H9 (cell line): ENCODE measurements at regions not wholly inside any gene's neighbourhood (a gene's known extent, or its start where the extent isn't known, plus 50 kb on each side); places are given as distances from the start of the nearest gene placed in this dataset.

ENCODE experiments used
- DNase-seq: peaks from one replicate; pipeline ENCODE4 v3.0.0-alpha.2; 2017
- H2AFZ ChIP-seq: one replicate; pipeline ENCODE4 v1.6.1; 2013; ENCODE audit warnings: mild to moderate bottlenecking, low read length, control low read depth, moderate library complexity
- H2AK5ac ChIP-seq: 2 replicates; pipeline ENCODE4 v1.6.1; 2013; ENCODE audit warnings: low read length, control low read depth, mixed read lengths; ENCODE audit not compliant: insufficient read length
- H2BK120ac ChIP-seq: one replicate; pipeline ENCODE4 v1.6.1; 2013; ENCODE audit warnings: low read depth, mild to moderate bottlenecking, low read length, control low read depth, inconsistent platforms; ENCODE audit not compliant: poor library complexity, severe bottlenecking
- H2BK12ac ChIP-seq: 2 replicates; pipeline ENCODE4 v1.6.1; 2013; ENCODE audit warnings: low read length, control low read depth, mixed read lengths, low read depth; ENCODE audit not compliant: insufficient read length
- H2BK15ac ChIP-seq: 2 replicates; pipeline ENCODE4 v1.6.1; 2013; ENCODE audit warnings: low read depth, low read length, control low read depth
- H2BK20ac ChIP-seq: one replicate; pipeline ENCODE4 v1.6.1; 2013; ENCODE audit warnings: low read depth, mild to moderate bottlenecking, low read length, control low read depth, inconsistent platforms; ENCODE audit not compliant: poor library complexity, severe bottlenecking
- H2BK5ac ChIP-seq: 2 replicates; pipeline ENCODE4 v1.6.1; 2013; ENCODE audit warnings: low read length, control low read depth, mixed read lengths; ENCODE audit not compliant: insufficient read length
- H3K14ac ChIP-seq: 2 replicates; pipeline ENCODE4 v1.6.1; 2013; ENCODE audit warnings: low read length, control low read depth; ENCODE audit not compliant: insufficient read depth
- H3K18ac ChIP-seq: 2 replicates; pipeline ENCODE4 v1.6.1; 2013; ENCODE audit warnings: low read depth, mild to moderate bottlenecking, mixed read lengths, low read length, control low read depth; ENCODE audit not compliant: insufficient read length
- H3K23ac ChIP-seq: 2 replicates; pipeline ENCODE4 v1.6.1; 2013; ENCODE audit warnings: low read length, control low read depth, mixed read lengths, low read depth; ENCODE audit not compliant: insufficient read length
- H3K23me2 ChIP-seq: 2 replicates; pipeline ENCODE4 v1.6.1; 2013; ENCODE audit warnings: low read depth, mild to moderate bottlenecking, mixed read lengths, low read length, control low read depth; ENCODE audit not compliant: insufficient read length, poor library complexity, severe bottlenecking
- H3K27ac ChIP-seq: 2 replicates; pipeline ENCODE4 v1.5.1; 2013; ENCODE audit warnings: low read length, control low read depth, mixed read lengths, low read depth; ENCODE audit not compliant: insufficient read length
- H3K27me3 ChIP-seq: 2 replicates; pipeline ENCODE4 v1.6.1; 2013; ENCODE audit warnings: low read length, control low read depth, inconsistent platforms; ENCODE audit not compliant: insufficient read depth
- H3K4ac ChIP-seq: 2 replicates; pipeline ENCODE4 v1.6.1; 2013; ENCODE audit warnings: low read depth, mild to moderate bottlenecking, control low read depth, inconsistent platforms, low read length, moderate library complexity
- H3K4me1 ChIP-seq: 2 replicates; pipeline ENCODE4 v1.6.1; 2013; ENCODE audit warnings: low read length, control low read depth, inconsistent platforms; ENCODE audit not compliant: insufficient read depth
- H3K4me2 ChIP-seq: 2 replicates; pipeline ENCODE4 v1.6.1; 2013; ENCODE audit warnings: low read length, control low read depth, mixed read lengths; ENCODE audit not compliant: insufficient read length, insufficient read depth
- H3K56ac ChIP-seq: 2 replicates; pipeline ENCODE4 v1.6.1; 2013; ENCODE audit warnings: low read depth, mild to moderate bottlenecking, mixed read lengths, low read length, control low read depth; ENCODE audit not compliant: insufficient read length
- H3K79me1 ChIP-seq: 2 replicates; pipeline ENCODE4 v1.6.1; 2013; ENCODE audit warnings: low read depth, mild to moderate bottlenecking, moderate library complexity, low read length, control low read depth, inconsistent platforms; ENCODE audit not compliant: insufficient read depth, poor library complexity, severe bottlenecking
- H3K79me2 ChIP-seq: 2 replicates; pipeline ENCODE4 v1.6.1; 2013; ENCODE audit warnings: low read length, control low read depth, inconsistent platforms; ENCODE audit not compliant: insufficient read depth
- H3K9ac ChIP-seq: 2 replicates; pipeline ENCODE4 v1.6.1; 2013; ENCODE audit warnings: low read length, control low read depth, mixed read lengths; ENCODE audit not compliant: insufficient read length; ENCODE audit errors: extremely low read depth
- H3K9me3 ChIP-seq: one replicate; pipeline ENCODE4 v1.6.1; 2013; ENCODE audit warnings: low read depth, low read length, inconsistent platforms; ENCODE audit not compliant: control insufficient read depth
- H3T11ph ChIP-seq: one replicate; pipeline ENCODE4 v1.6.1; 2013; ENCODE audit warnings: mild to moderate bottlenecking, low read length, control low read depth, inconsistent platforms
- H4K20me1 ChIP-seq: one replicate; pipeline ENCODE4 v1.6.1; 2013; ENCODE audit not compliant: control insufficient read depth, insufficient read length, insufficient read depth
- H4K5ac ChIP-seq: 2 replicates; pipeline ENCODE4 v1.6.1; 2013; ENCODE audit warnings: low read depth, mild to moderate bottlenecking, mixed read lengths, low read length, control low read depth; ENCODE audit not compliant: insufficient read length
- H4K8ac ChIP-seq: replicated peaks from 2 replicates; pipeline ENCODE4 v1.6.1; 2013; ENCODE audit warnings: low read length, control low read depth, mixed read lengths, low read depth; ENCODE audit not compliant: insufficient read length
- H4K91ac ChIP-seq: 2 replicates; pipeline ENCODE4 v1.6.1; 2013; ENCODE audit warnings: low read depth, mild to moderate bottlenecking, moderate library complexity, mixed read lengths, low read length, control low read depth; ENCODE audit not compliant: insufficient read length
- H3K27ac Mint-ChIP-seq, 3 experiments: 2 replicates in 2 of 3; 3 replicates in 1 of 3; pipeline ENCODE4 v1.8.0; 2020 to 2021; ENCODE audit warnings: mixed read lengths in 3 of 3, mild to moderate bottlenecking in 1 of 3, moderate library complexity in 1 of 3
- H3K27me3 Mint-ChIP-seq: 2 replicates; pipeline ENCODE4 v1.8.0; 2021; ENCODE audit warnings: low read depth, mild to moderate bottlenecking, moderate library complexity, mixed read lengths
- H3K36me3 Mint-ChIP-seq, 3 experiments: 2 replicates in 2 of 3; 3 replicates in 1 of 3; pipeline ENCODE4 v1.8.0; 2020 to 2021; ENCODE audit warnings: low read depth in 3 of 3, mixed read lengths in 3 of 3; ENCODE audit not compliant: insufficient read depth in 1 of 3
- H3K4me1 Mint-ChIP-seq, 2 experiments: 2 replicates each; pipeline ENCODE4 v1.8.0; 2020; ENCODE audit warnings: mixed read lengths in 2 of 2
- H3K4me3 Mint-ChIP-seq, 2 experiments: 2 replicates in 1 of 2; 3 replicates in 1 of 2; pipeline ENCODE4 v1.8.0; 2020 to 2021; ENCODE audit warnings: mild to moderate bottlenecking in 2 of 2, mixed read lengths in 2 of 2, moderate library complexity in 1 of 2
- H3K9me3 Mint-ChIP-seq, 2 experiments: 2 replicates in 1 of 2; 3 replicates in 1 of 2; pipeline ENCODE4 v1.8.0; 2020; ENCODE audit warnings: mild to moderate bottlenecking in 2 of 2, mixed read lengths in 2 of 2, moderate library complexity in 1 of 2
- CTCF ChIP-seq: fragments of 200-600 bp; sonication (generic); conservative IDR thresholded peaks from 3 replicates; pipeline ENCODE4 v1.8.0; 2021; ENCODE audit warnings: antibody characterized with exemption, mild to moderate bottlenecking

GRCh38 chr3:166104938-166105337 is 267.7 kb upstream of the BCHE start:
- Histone ChIP-seq H3K27ac (no peak overlapping the region), H2BK120ac (no peak overlapping the region), H4K20me1 (no peaks in the 10 kb centered on the region), H3K79me1 (no peaks in the 10 kb centered on the region), H2BK5ac (no peak overlapping the region), H2AK5ac (no peak overlapping the region), H3K14ac (no peak overlapping the region), H4K5ac (no peak overlapping the region), H3K4ac (no peak overlapping the region), H3K23me2 (no peaks in the 10 kb centered on the region), H3K23ac (no peak overlapping the region), H2BK20ac (no peak overlapping the region), H3T11ph (no peak overlapping the region), H3K4me2 (no peak overlapping the region), H2BK12ac (no peak overlapping the region), H4K8ac (no peak overlapping the region), H3K9me3 (no peaks in the 10 kb centered on the region), H3K4me1 (no peaks in the 10 kb centered on the region), H4K91ac (no peak overlapping the region), H2AFZ (no peak overlapping the region), H2BK15ac (no peak overlapping the region), H3K18ac (no peak overlapping the region), H3K27me3 (no peaks in the 10 kb centered on the region), H3K9ac (no peak overlapping the region), H3K79me2 (no peaks in the 10 kb centered on the region), H3K56ac (no peak overlapping the region)
- no peak for DNase-seq
- no peak overlapping the region for H3K27ac Mint-ChIP-seq
- peaks cover 0 to 4% of the 10 kb centered on the region in 2 experiments; a peak in 1 of 4 replicates for H3K4me1 Mint-ChIP-seq
- H3K27me3 Mint-ChIP-seq, result no peaks in the 10 kb centered on the region
- H3K4me3 Mint-ChIP-seq, result no peak overlapping the region
- TF ChIP-seq CTCF, result no peak
- H3K36me3 Mint-ChIP-seq, result no peaks in the 10 kb centered on the region; a peak in 1 of 7 replicates
- no peaks in the 10 kb centered on the region for H3K9me3 Mint-ChIP-seq
